ENCODE measurements at regions not wholly inside any gene's neighbourhood (a gene's known extent, or its start where the extent isn't known, plus 50 kb on each side); places are given as distances from the start of the nearest gene placed in this dataset.

DNA sequence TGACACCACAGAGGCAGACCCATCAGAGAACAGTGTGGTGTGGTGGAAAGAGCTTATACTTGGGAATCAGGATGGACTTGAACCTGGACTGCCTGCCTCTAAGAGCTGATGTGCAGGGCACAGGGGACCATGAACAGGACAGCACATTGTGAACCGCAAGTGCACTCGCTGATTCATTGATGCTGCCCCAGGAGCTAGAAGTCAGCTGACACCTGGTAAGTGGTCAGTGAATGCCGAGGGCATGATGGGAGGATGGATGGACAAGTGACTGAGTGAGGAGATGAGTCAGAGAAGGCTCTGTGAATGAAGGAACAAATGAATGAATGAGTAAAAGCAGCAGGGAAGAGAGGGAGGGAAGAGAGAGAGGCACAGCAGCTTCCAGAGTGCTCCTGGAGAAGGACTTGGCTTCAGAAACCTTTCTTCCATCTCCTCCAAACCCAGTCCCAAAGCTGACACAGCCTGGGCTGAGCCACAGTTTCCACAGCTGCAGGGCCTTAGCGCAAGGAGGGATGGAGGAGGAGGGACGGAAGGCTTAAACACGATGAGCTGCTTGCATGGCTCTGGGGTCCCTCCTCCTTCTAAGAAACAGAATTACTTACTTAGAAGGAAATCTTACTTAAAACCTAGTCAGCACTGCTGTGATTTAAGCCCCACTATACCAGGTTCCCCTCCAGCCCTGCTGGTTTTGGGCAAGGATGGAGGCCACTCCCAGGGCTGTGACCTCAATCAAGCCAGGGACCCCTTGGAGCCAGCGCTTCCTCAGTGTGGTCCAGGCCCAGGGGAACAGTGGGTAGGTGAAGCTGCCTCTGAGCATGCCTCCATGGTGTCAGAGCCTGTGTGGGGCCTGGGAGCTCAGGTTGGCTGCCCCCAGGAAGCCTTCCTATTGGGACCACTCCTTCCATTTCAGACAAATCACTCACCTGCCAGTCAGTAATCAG is 184.6 kb downstream of the TMEM132E start:
- H3K4me2 ChIP-seq (ENCODE audit: insufficient read depth, low read length), result no peak overlapping the region

DNA sequence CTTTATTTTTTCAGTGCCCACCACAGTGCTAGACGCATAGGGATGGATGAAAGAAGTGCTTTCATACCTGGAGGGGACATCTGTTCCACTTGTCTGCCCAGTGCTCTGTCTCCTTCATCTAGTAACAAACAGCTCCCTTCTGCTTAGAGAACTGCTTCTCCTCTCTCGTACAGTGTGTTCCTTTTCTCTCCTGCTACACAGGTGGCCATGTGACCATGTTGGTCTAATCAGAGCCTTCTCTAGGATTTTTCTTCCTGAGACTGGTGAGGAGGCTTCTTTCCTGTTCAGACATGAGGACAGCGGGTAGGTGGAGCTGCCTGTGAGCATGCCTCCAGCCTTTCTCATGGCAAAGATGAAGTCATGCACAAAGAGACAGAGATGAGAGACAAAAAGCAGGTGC is 182.7 kb downstream of the TMEM132E start:
- Histone ChIP-seq H3K27me3 (ENCODE audit: insufficient read depth, low read length) (no peaks in the 10 kb centered on the region), H3K79me2 (ENCODE audit: insufficient read depth, low read length) (no peaks in the 10 kb centered on the region), H3K4me3 (ENCODE audit: insufficient read depth, low read length) (no peak overlapping the region), H3K4me2 (ENCODE audit: insufficient read depth, low read length) (no peak overlapping the region), H3K4me1 (ENCODE audit: insufficient read depth, low read length) (no peaks in the 10 kb centered on the region), H3K9me3 (ENCODE audit: low read depth, low read length) (no peaks in the 10 kb centered on the region), H2AFZ (ENCODE audit: low read length) (no peak overlapping the region), H3K36me3 (ENCODE audit: insufficient read depth, low read length) (no peaks in the 10 kb centered on the region), H4K20me1 (ENCODE audit: insufficient read depth, low read length) (no peaks in the 10 kb centered on the region), H3K27ac (ENCODE audit: low read depth, low read length) (no peak overlapping the region)
- TF ChIP-seq, protein P1, sequence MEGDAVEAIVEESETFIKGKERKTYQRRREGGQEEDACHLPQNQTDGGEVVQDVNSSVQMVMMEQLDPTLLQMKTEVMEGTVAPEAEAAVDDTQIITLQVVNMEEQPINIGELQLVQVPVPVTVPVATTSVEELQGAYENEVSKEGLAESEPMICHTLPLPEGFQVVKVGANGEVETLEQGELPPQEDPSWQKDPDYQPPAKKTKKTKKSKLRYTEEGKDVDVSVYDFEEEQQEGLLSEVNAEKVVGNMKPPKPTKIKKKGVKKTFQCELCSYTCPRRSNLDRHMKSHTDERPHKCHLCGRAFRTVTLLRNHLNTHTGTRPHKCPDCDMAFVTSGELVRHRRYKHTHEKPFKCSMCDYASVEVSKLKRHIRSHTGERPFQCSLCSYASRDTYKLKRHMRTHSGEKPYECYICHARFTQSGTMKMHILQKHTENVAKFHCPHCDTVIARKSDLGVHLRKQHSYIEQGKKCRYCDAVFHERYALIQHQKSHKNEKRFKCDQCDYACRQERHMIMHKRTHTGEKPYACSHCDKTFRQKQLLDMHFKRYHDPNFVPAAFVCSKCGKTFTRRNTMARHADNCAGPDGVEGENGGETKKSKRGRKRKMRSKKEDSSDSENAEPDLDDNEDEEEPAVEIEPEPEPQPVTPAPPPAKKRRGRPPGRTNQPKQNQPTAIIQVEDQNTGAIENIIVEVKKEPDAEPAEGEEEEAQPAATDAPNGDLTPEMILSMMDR (IDR thresholded peaks at IDR 0.05; ENCODE audit: extremely low read depth, low read depth, low read length), result no peak
- no peak for DNase-seq (ENCODE audit: insufficient read length, low spot score, missing footprints)

More for the DNA sequence above, 184.6 kb downstream of the TMEM132E start:
- no peak for DNase-seq (ENCODE audit: insufficient read length, low spot score, missing footprints)
- Histone ChIP-seq H3K79me2 (ENCODE audit: insufficient read depth, low read length) (no peaks in the 10 kb centered on the region), H3K27me3 (ENCODE audit: insufficient read depth, low read length) (no peaks in the 10 kb centered on the region), H3K27ac (ENCODE audit: low read depth, low read length) (no peak overlapping the region), H3K9me3 (ENCODE audit: low read depth, low read length) (no peaks in the 10 kb centered on the region), H3K4me1 (ENCODE audit: insufficient read depth, low read length) (no peaks in the 10 kb centered on the region), H4K20me1 (ENCODE audit: insufficient read depth, low read length) (no peaks in the 10 kb centered on the region), H3K4me3 (ENCODE audit: insufficient read depth, low read length) (no peak overlapping the region), H2AFZ (ENCODE audit: low read length) (no peak overlapping the region), H3K36me3 (ENCODE audit: insufficient read depth, low read length) (no peaks in the 10 kb centered on the region)
- TF ChIP-seq, protein P1 (IDR thresholded peaks at IDR 0.05; ENCODE audit: extremely low read depth, low read depth, low read length), result no peak

DNA sequence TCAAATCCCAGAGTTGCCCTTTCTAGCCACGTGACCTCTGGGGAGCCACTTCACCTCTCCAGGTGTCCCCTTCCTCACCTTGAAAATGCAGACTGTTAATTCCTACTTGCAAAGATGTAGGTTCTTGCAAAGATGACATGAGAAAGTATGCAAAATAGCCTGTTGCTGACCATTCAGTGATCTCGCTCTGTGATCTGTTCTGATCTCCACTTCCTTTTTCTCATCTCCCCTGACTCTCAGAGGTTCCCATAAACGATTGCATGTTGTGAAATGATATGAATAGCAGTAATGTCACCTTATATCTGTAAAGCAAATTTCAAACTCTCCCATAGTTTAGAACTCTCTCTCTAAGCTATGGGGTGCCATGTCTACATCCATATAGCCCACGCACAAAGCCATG is 182.3 kb downstream of the TMEM132E start:
- Histone ChIP-seq H3K27me3 (ENCODE audit: insufficient read depth, low read length) (no peaks in the 10 kb centered on the region), H3K4me2 (ENCODE audit: insufficient read depth, low read length) (no peak overlapping the region)

More for the DNA sequence above, 182.3 kb downstream of the TMEM132E start:
- Histone ChIP-seq H3K9me3 (ENCODE audit: low read depth, low read length) (no peaks in the 10 kb centered on the region), H3K36me3 (ENCODE audit: insufficient read depth, low read length) (no peaks in the 10 kb centered on the region), H4K20me1 (ENCODE audit: insufficient read depth, low read length) (no peaks in the 10 kb centered on the region), H3K4me3 (ENCODE audit: insufficient read depth, low read length) (no peak overlapping the region), H3K27ac (ENCODE audit: low read depth, low read length) (no peak overlapping the region), H3K79me2 (ENCODE audit: insufficient read depth, low read length) (no peaks in the 10 kb centered on the region), H3K4me1 (ENCODE audit: insufficient read depth, low read length) (no peaks in the 10 kb centered on the region), H2AFZ (ENCODE audit: low read length) (no peak overlapping the region)
- TF ChIP-seq, protein P1 (IDR thresholded peaks at IDR 0.05; ENCODE audit: extremely low read depth, low read depth, low read length), result no peak
- DNase-seq (ENCODE audit: insufficient read length, low spot score, missing footprints), result no peak

Measured in osteoblast (primary cell).